ENCODE measurements at regions not wholly inside any gene's neighbourhood (a gene's known extent, or its start where the extent isn't known, plus 50 kb on each side); places are given as distances from the start of the nearest gene placed in this dataset.

GRCh38 chr5:33237471-33237870 is 203.3 kb upstream of the TARS1 start:
- no peak for TF ChIP-seq EP300 (IDR thresholded peaks at IDR 0.05; ENCODE audit: borderline replicate concordance)
- no peak for TF ChIP-seq NFIC (IDR thresholded peaks at IDR 0.05)
- no peak for TF ChIP-seq EGR1 (IDR thresholded peaks at IDR 0.05)
- no peak for TF ChIP-seq TEAD4 (IDR thresholded peaks at IDR 0.05)
- no peak for TF ChIP-seq RAD21 (IDR thresholded peaks at IDR 0.05; ENCODE audit: low read depth)
- no peak for TF ChIP-seq CREB1 (IDR thresholded peaks at IDR 0.05; ENCODE audit: low read depth)
- no peak for TF ChIP-seq REST (IDR thresholded peaks at IDR 0.05; ENCODE audit: low read depth)
